H1 (cell line): ENCODE measurements at regions not wholly inside any gene's neighbourhood (a gene's known extent, or its start where the extent isn't known, plus 50 kb on each side); places are given as distances from the start of the nearest gene placed in this dataset.

ENCODE experiments used
- CTCF ChIA-PET: fragments of 300-600 bp; sonication (Branson Sonifier 250); formaldehyde crosslinking; loops from one replicate; lab custom pipeline; 2021; ENCODE audit not compliant: partially characterized antibody; lab: Charles Lee
- POLR2A ChIA-PET: fragments of 300-600 bp; sonication (Branson Sonifier 250); formaldehyde crosslinking; loops from one replicate; lab custom pipeline; 2021; ENCODE audit warnings: inconsistent platforms; ENCODE audit not compliant: partially characterized antibody; lab: Charles Lee
- DNase-seq, 2 experiments: peaks; one replicate each; pipeline versions ENCODE4 v3.0.0 to v3.0.0-alpha.2; 2010 to 2022; ENCODE audit warnings: low spot score in 2 of 2, low read depth in 1 of 2, mixed read lengths in 1 of 2
- FAIRE-seq: peaks from 2 replicates; lab custom pipeline; 2011; peaks lifted over from hg19 to GRCh38; lab: Jason Lieb, UNC
- H2AFZ ChIP-seq: 2 replicates; pipeline ENCODE4 v1.8.1; 2012; ENCODE audit warnings: low read length, inconsistent platforms
- H2AK5ac ChIP-seq: 2 replicates; pipeline ENCODE4 v1.6.1; 2013; ENCODE audit warnings: low read depth, low read length
- H2BK120ac ChIP-seq: replicated peaks from 2 replicates; pipeline ENCODE3; 2013; ENCODE audit warnings: low read depth, low read length, inconsistent platforms
- H2BK12ac ChIP-seq: 2 replicates; pipeline ENCODE4 v1.6.1; 2013; ENCODE audit warnings: low read depth, low read length
- H2BK15ac ChIP-seq: 2 replicates; pipeline ENCODE4 v1.6.1; 2013; ENCODE audit warnings: low read length
- H2BK20ac ChIP-seq: 2 replicates; pipeline ENCODE4 v1.6.1; 2013; ENCODE audit warnings: low read length
- H2BK5ac ChIP-seq: 2 replicates; pipeline ENCODE4 v1.6.1; 2013; ENCODE audit warnings: low read depth, low read length
- H3K14ac ChIP-seq: 2 replicates; pipeline ENCODE4 v1.6.1; 2013; ENCODE audit warnings: inconsistent platforms; ENCODE audit not compliant: insufficient read length
- H3K18ac ChIP-seq: 2 replicates; pipeline ENCODE4 v1.6.1; 2013; ENCODE audit warnings: low read length; ENCODE audit errors: extremely low read depth
- H3K23ac ChIP-seq: 2 replicates; pipeline ENCODE4 v1.6.1; 2013; ENCODE audit warnings: inconsistent platforms; ENCODE audit not compliant: insufficient read length
- H3K23me2 ChIP-seq: 2 replicates; pipeline ENCODE4 v1.6.1; 2013; ENCODE audit warnings: low read depth, low read length
- H3K27ac ChIP-seq: 2 replicates; pipeline ENCODE4 v1.6.1; 2011; ENCODE audit warnings: low read depth, low read length, inconsistent platforms
- H3K27me3 ChIP-seq, 4 experiments: replicated peaks in 1 of 4; 1 replicate in 1 of 4; 2 replicates in 3 of 4; pipeline versions ENCODE4 v1.6.1 to v1.8.1; 2011 to 2013; ENCODE audit warnings: low read length in 3 of 4, mild to moderate bottlenecking in 3 of 4, inconsistent platforms in 2 of 4, mixed read lengths in 2 of 4, moderate library complexity in 1 of 4; ENCODE audit not compliant: control insufficient read depth in 3 of 4, insufficient read depth in 3 of 4; ENCODE audit errors: extremely low read depth in 1 of 4
- H3K36me3 ChIP-seq, 4 experiments: 2 replicates each; pipeline versions ENCODE4 v1.6.1 to v1.8.1; 2011 to 2013; ENCODE audit warnings: mild to moderate bottlenecking in 4 of 4, low read length in 3 of 4, moderate library complexity in 2 of 4, control low read depth in 1 of 4, inconsistent platforms in 1 of 4; ENCODE audit not compliant: insufficient read depth in 4 of 4, control insufficient read depth in 2 of 4
- H3K4ac ChIP-seq: replicated peaks from 2 replicates; pipeline ENCODE3; 2013; ENCODE audit warnings: low read length, low read depth, mixed read lengths, inconsistent platforms; ENCODE audit not compliant: insufficient read length
- H3K4me1 ChIP-seq, 4 experiments: replicated peaks in 1 of 4; 1 replicate in 1 of 4; 2 replicates in 3 of 4; pipeline versions ENCODE4 v1.6.1 to v1.8.1; 2011 to 2013; ENCODE audit warnings: low read length in 3 of 4, inconsistent platforms in 2 of 4, mixed read lengths in 1 of 4; ENCODE audit not compliant: insufficient read depth in 4 of 4, control insufficient read depth in 3 of 4
- H3K4me2 ChIP-seq, 2 experiments: 2 replicates each; pipeline versions ENCODE4 v1.6.1 to v1.8.1; 2011 to 2013; ENCODE audit warnings: low read depth in 2 of 2, low read length in 2 of 2, control low read depth in 1 of 2, inconsistent platforms in 1 of 2, mild to moderate bottlenecking in 1 of 2; ENCODE audit not compliant: insufficient read depth in 1 of 2
- H3K4me3 ChIP-seq, 4 experiments: fragments of 200-600, 300-600 bp in 1 of 4; sonication (generic), shearing (Covaris generic), sonication (Bioruptor Twin) in 1 of 4; 2 replicates each; pipeline versions ENCODE4 v1.5.1 to v1.8.1; 2011 to 2016; ENCODE audit warnings: low read length in 4 of 4, low read depth in 3 of 4, control low read depth in 2 of 4, inconsistent platforms in 2 of 4, mild to moderate bottlenecking in 2 of 4, mixed read lengths in 1 of 4, moderate library complexity in 1 of 4; ENCODE audit not compliant: insufficient read depth in 2 of 4; ENCODE audit errors: extremely low read depth in 1 of 4
- H3K56ac ChIP-seq: replicated peaks from 2 replicates; pipeline ENCODE3; 2013; ENCODE audit warnings: low read depth, mild to moderate bottlenecking, mixed read lengths, low read length, inconsistent platforms; ENCODE audit not compliant: insufficient read length
- H3K79me1 ChIP-seq: 2 replicates; pipeline ENCODE4 v1.6.1; 2013; ENCODE audit warnings: low read depth, low read length, control low read depth
- H3K79me2 ChIP-seq, 2 experiments: 2 replicates each; pipeline versions ENCODE4 v1.6.1 to v1.8.1; 2012 to 2013; ENCODE audit warnings: low read length in 2 of 2, mild to moderate bottlenecking in 2 of 2, inconsistent platforms in 1 of 2; ENCODE audit not compliant: insufficient read depth in 2 of 2, control insufficient read depth in 1 of 2
- H3K9ac ChIP-seq, 4 experiments: replicated peaks in 1 of 4; 1 replicate in 1 of 4; 2 replicates in 3 of 4; pipeline versions ENCODE4 v1.6.1 to v1.8.1; 2011 to 2013; ENCODE audit warnings: low read depth in 3 of 4, low read length in 3 of 4, control low read depth in 2 of 4, mild to moderate bottlenecking in 2 of 4, moderate library complexity in 2 of 4, inconsistent platforms in 1 of 4; ENCODE audit errors: extremely low read depth in 1 of 4
- H3K9me3 ChIP-seq, 2 experiments: 2 replicates each; pipeline versions ENCODE4 v1.6.1 to v1.8.1; 2012 to 2013; ENCODE audit warnings: mild to moderate bottlenecking in 2 of 2, moderate library complexity in 2 of 2, control low read depth in 1 of 2, inconsistent platforms in 1 of 2, low read depth in 1 of 2, low read length in 1 of 2, mixed read lengths in 1 of 2; ENCODE audit not compliant: insufficient read depth in 2 of 2
- H4K20me1 ChIP-seq, 2 experiments: replicated peaks in 1 of 2; 2 replicates each; pipeline versions ENCODE3 to v1.8.1; 2011 to 2013; ENCODE audit warnings: inconsistent platforms in 2 of 2, low read length in 2 of 2, mild to moderate bottlenecking in 1 of 2; ENCODE audit not compliant: insufficient read depth in 2 of 2, control insufficient read depth in 1 of 2
- H4K5ac ChIP-seq: 2 replicates; pipeline ENCODE4 v1.6.1; 2013; ENCODE audit warnings: low read length, low read depth, mixed read lengths, inconsistent platforms; ENCODE audit not compliant: insufficient read length
- H4K8ac ChIP-seq: 2 replicates; pipeline ENCODE4 v1.8.0; 2013; ENCODE audit warnings: mild to moderate bottlenecking, moderate library complexity, low read length, inconsistent platforms; ENCODE audit not compliant: insufficient read depth; ENCODE audit errors: extremely low read depth
- H4K91ac ChIP-seq: replicated peaks from 2 replicates; pipeline ENCODE3; 2013; ENCODE audit warnings: low read length, mixed read lengths, inconsistent platforms; ENCODE audit not compliant: insufficient read length
- ASH2L ChIP-seq: fragments of 200-600, 300-600 bp; sonication (generic); IDR thresholded peaks from one replicate; pipeline ENCODE4 v1.7.1; 2017; ENCODE audit warnings: low read length
- BCL11A ChIP-seq, 2 experiments: IDR thresholded peaks; one replicate each; pipeline ENCODE4 v1.6.1; 2011; ENCODE audit warnings: low read depth in 2 of 2, low read length in 2 of 2, mild to moderate bottlenecking in 2 of 2
- CBX8 ChIP-seq: fragments of 300-800, 300-1000 bp; sonication (generic); IDR thresholded peaks from 2 replicates; pipeline ENCODE4 v1.7.1; 2016; ENCODE audit warnings: low read depth, low read length, borderline replicate concordance
- CREB1 ChIP-seq: IDR thresholded peaks from 2 replicates; pipeline ENCODE4 v1.6.1; 2012; ENCODE audit warnings: inconsistent platforms
- CTCF ChIP-seq, 3 experiments: IDR thresholded peaks; 1 replicate in 2 of 3; 2 replicates in 1 of 3; pipeline versions ENCODE4 v1.5.1 to v1.6.1; 2011; ENCODE audit warnings: low read length in 3 of 3, mild to moderate bottlenecking in 3 of 3, inconsistent platforms in 2 of 3, low read depth in 1 of 3, moderate library complexity in 1 of 3; ENCODE audit not compliant: insufficient read depth in 1 of 3; ENCODE audit errors: control extremely low read depth in 1 of 3
- EZH2 ChIP-seq: fragments of 200-600 bp; sonication (generic); IDR thresholded peaks from 2 replicates; pipeline ENCODE4 v1.7.1; 2012; ENCODE audit warnings: low read depth, mild to moderate bottlenecking, moderate library complexity, low read length, inconsistent platforms; ENCODE audit not compliant: severe bottlenecking
- JUND ChIP-seq: IDR thresholded peaks from 2 replicates; pipeline ENCODE4 v1.6.1; 2011; ENCODE audit warnings: mild to moderate bottlenecking, improper control_type of control experiment, low read length
- NRF1 ChIP-seq: IDR thresholded peaks from 2 replicates; pipeline ENCODE4 v1.6.1; 2011; ENCODE audit warnings: mild to moderate bottlenecking, low read depth, low read length, improper control_type of control experiment
- POLR2A ChIP-seq, 2 experiments: IDR thresholded peaks; 1 replicate in 1 of 2; 2 replicates in 1 of 2; pipeline ENCODE4 v1.6.1; 2011; ENCODE audit warnings: low read depth in 2 of 2, low read length in 2 of 2, mild to moderate bottlenecking in 2 of 2; ENCODE audit errors: control extremely low read depth in 1 of 2
- RXRA ChIP-seq: IDR thresholded peaks from 2 replicates; pipeline ENCODE4 v1.6.1; 2011; ENCODE audit warnings: low read depth, mild to moderate bottlenecking, low read length, moderate library complexity; ENCODE audit not compliant: insufficient read depth
- TAF1 ChIP-seq: IDR thresholded peaks from 2 replicates; pipeline ENCODE4 v1.6.1; 2011; ENCODE audit warnings: mild to moderate bottlenecking, low read depth, low read length
- TBP ChIP-seq: IDR thresholded peaks from 2 replicates; pipeline ENCODE4 v1.6.1; 2011; ENCODE audit warnings: low read depth, low read length, improper control_type of control experiment
- USF2 ChIP-seq: IDR thresholded peaks from 2 replicates; pipeline ENCODE4 v1.6.1; 2011; ENCODE audit warnings: low read length, improper control_type of control experiment
- WGBS, 2 experiments: shearing (Covaris generic) in 1 of 2; methylation state at CpG; one replicate each; pipeline versions ENCODE4 v1.1.6 to v1.1.7; 2013 to 2015; ENCODE audit warnings: low lambda C conversion rate in 2 of 2, mixed read lengths in 2 of 2, inconsistent platforms in 1 of 2, low coverage in 1 of 2, missing lambda C conversion rate in 1 of 2; ENCODE audit not compliant: insufficient replicate concordance in 2 of 2, insufficient coverage in 1 of 2, insufficient read length in 1 of 2; ENCODE audit errors: extremely low coverage in 1 of 2, missing lambda C conversion rate in 1 of 2; 5-methylcytosine and 5-hydroxymethylcytosine counted together

GRCh38 chr9:13759551-13759950 is 480.1 kb upstream of the MPDZ start:
- Histone ChIP-seq H3K9me3 (no peaks in the 10 kb centered on the region), H2BK15ac (no peak overlapping the region), H3K4ac (no peak overlapping the region), H4K8ac (no peak overlapping the region), H3K27ac (no peak overlapping the region), H3K18ac (no peak overlapping the region), H3K23me2 (no peaks in the 10 kb centered on the region), H4K91ac (no peak overlapping the region), H3K56ac (no peak overlapping the region), H2AK5ac (no peak overlapping the region), H2BK5ac (no peak overlapping the region), H3K4me1 (no peaks in the 10 kb centered on the region), H2BK120ac (no peak overlapping the region), H3K79me2 (no peaks in the 10 kb centered on the region), H3K9ac (no peak overlapping the region), H3K36me3 (no peaks in the 10 kb centered on the region), H4K5ac (no peak overlapping the region), H3K4me2 (no peak overlapping the region), H3K79me1 (no peaks in the 10 kb centered on the region), H2BK12ac (no peak overlapping the region), H2AFZ (no peak overlapping the region), H3K27me3 (no peaks in the 10 kb centered on the region), H3K23ac (no peak overlapping the region), H3K14ac (no peak overlapping the region), H4K20me1 (no peaks in the 10 kb centered on the region), H3K4me3 (no peak overlapping the region), H2BK20ac (no peak overlapping the region)
- FAIRE-seq = no peak
- CTCF ChIA-PET = interaction anchor here (0.6 kb wide), 1 partner anchor 356 kb away, joined by 5 read pairs; no protein-coding TSS in a partner anchor
- WGBS, 2 experiments = 98% methylated on average over 3 of the region's 3 CpGs; no CpG with 5 or more reads in 1 of the 2 experiments
- no peak for DNase-seq
- POLR2A ChIA-PET = no interaction called here
- TF ChIP-seq EZH2 (no peak), TAF1 (no peak), CTCF (IDR thresholded peaks at IDR 0.05; ENCODE audit: control extremely low read depth in 1 of 3, insufficient read depth in 1 of 3, low read depth in 1 of 3, low read length in 3 of 3) (no peak), POLR2A (IDR thresholded peaks at IDR 0.05; ENCODE audit: control extremely low read depth in 1 of 2, low read depth in 2 of 2, low read length in 2 of 2) (no peak), RXRA (no peak), NRF1 (no peak), TBP (no peak), USF2 (no peak), BCL11A (IDR thresholded peaks at IDR 0.05; ENCODE audit: low read depth in 2 of 2, low read length in 2 of 2) (no peak), JUND (no peak), CBX8 (no peak), CREB1 (no peak), ASH2L (no peak)
